ENCODE measurements at regions not wholly inside any gene's neighbourhood (a gene's known extent, or its start where the extent isn't known, plus 50 kb on each side); places are given as distances from the start of the nearest gene placed in this dataset.

- DNase-seq = no peak
Measured at GRCh38 chr4:37737466-37737865, 51.3 kb upstream of the RELL1 start.

Data from activated CD4-positive, alpha-beta T cell treated with anti-CD3 and anti-CD28 coated beads for 4 hours (primary cell).